ENCODE measurements at regions not wholly inside any gene's neighbourhood (a gene's known extent, or its start where the extent isn't known, plus 50 kb on each side); places are given as distances from the start of the nearest gene placed in this dataset.

DNA sequence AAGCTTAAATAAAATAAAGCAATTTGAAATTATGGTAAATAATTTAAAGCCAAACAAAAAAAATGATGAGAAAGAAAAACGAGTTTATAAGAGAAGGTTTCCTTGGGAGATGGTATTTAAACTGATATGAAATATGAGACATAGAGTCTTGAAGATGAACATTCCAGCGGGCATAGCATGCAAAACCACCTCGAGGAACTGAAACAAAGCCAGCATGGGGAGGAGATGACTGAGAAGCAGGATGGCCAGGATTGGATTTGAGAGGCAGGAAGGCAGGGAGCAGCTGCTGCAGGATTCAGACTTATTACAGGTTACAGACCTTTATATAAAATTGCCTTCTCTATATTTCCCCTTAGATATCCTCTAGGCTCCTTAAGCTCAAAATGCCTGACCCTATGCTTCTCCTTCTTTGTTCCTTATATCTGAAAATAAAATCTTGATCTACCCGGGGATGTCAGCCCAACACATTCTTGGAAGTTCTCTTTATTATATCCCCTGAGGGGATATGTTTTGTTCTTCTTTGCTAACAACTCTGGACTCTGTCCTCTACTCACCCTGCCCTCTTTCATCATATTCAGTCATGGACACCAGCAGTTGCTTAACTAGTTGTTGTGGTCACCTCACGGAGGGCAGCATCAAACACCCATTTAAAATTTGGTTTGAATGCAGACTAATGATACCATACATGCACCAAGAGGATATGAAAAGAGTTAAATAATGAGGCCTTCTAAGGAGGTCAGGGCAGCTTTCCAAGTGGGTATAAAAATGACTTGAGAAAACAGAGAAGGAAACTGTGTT, 719.1 kb upstream of the B3GALT2 start:
- no peaks in the 10 kb centered on the region for H3K79me1 ChIP-seq (ENCODE audit: low read length)
- H3K79me2 ChIP-seq (ENCODE audit: control insufficient read depth, insufficient read depth, low read length, poor library complexity), result no peaks in the 10 kb centered on the region
- H3K9ac ChIP-seq (ENCODE audit: low read length), result no peak overlapping the region
- H3K4me2 ChIP-seq (ENCODE audit: low read length), result no peak overlapping the region
- no peak overlapping the region for H2AFZ ChIP-seq (ENCODE audit: insufficient read depth, low read length, poor library complexity)
- no peaks in the 10 kb centered on the region for H3K9me3 ChIP-seq (ENCODE audit: insufficient read depth, low read depth, low read length)
- 100% methylated on average over 1 of the region's 5 CpGs for WGBS (ENCODE audit: extremely low coverage, insufficient coverage, insufficient read length)
- peak; percentile 28 to 57 for DNase-seq
- no peak overlapping the region for H3K4me3 ChIP-seq (ENCODE audit: low read depth, low read length)
- no peak overlapping the region for H3K4ac ChIP-seq (ENCODE audit: low read depth, low read length)
- no peak overlapping the region for H2BK5ac ChIP-seq (ENCODE audit: low read depth, low read length, poor library complexity)
- H4K8ac ChIP-seq (ENCODE audit: low read depth, low read length), result no peak overlapping the region
- no peak overlapping the region for H3K23ac ChIP-seq (ENCODE audit: low read length)
- no peaks in the 10 kb centered on the region for H3K4me1 ChIP-seq (ENCODE audit: control insufficient read depth in 1 of 2, insufficient read depth in 2 of 2, low read length in 2 of 2)
- H3K18ac ChIP-seq (ENCODE audit: low read length), result no peak overlapping the region
- no peak overlapping the region for H2BK120ac ChIP-seq (ENCODE audit: insufficient read depth, low read length, poor library complexity)
- no peak overlapping the region for H4K12ac ChIP-seq (ENCODE audit: low read depth, low read length)
- no peak overlapping the region for H3K27ac ChIP-seq (ENCODE audit: low read depth, low read length)
- H4K91ac ChIP-seq (ENCODE audit: low read depth, low read length), result no peak overlapping the region
- H2BK12ac ChIP-seq (ENCODE audit: low read length), result no peak overlapping the region
- H3K36me3 ChIP-seq (ENCODE audit: control insufficient read depth in 1 of 2, insufficient read depth in 2 of 2, low read length in 2 of 2), result no peaks in the 10 kb centered on the region
- H2AK5ac ChIP-seq (ENCODE audit: low read length), result no peak overlapping the region
- H3K27me3 ChIP-seq (ENCODE audit: insufficient read depth, low read length), result no peaks in the 10 kb centered on the region
- H3K14ac ChIP-seq (ENCODE audit: low read length), result no peak overlapping the region

DNA sequence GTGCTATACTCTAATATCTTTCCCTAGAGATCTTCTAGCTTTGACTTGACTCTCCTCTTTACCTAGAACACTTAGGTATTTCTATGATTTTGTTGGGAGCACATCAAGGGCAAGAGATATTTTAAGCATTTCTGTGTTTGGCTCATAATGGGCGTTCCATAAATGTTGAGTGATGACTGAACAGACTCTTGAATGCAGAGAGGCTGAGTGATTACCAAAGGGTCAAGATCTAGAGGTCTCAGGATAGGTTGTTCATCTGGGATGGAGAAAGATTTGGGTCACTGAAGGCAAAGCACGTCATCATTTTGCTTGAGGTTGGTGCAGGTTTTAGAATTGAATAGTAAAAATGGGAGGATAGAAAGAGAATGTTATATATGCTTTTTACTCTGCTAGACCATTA, 705.4 kb upstream of the B3GALT2 start:
- Histone ChIP-seq H3K14ac (ENCODE audit: low read length) (no peak overlapping the region), H3K4ac (ENCODE audit: low read depth, low read length) (no peak overlapping the region), H2BK5ac (ENCODE audit: low read depth, low read length, poor library complexity) (no peak overlapping the region), H2AFZ (ENCODE audit: insufficient read depth, low read length, poor library complexity) (no peak overlapping the region), H2AK5ac (ENCODE audit: low read length) (no peak overlapping the region), H3K79me2 (ENCODE audit: control insufficient read depth, insufficient read depth, low read length, poor library complexity) (no peaks in the 10 kb centered on the region), H3K4me3 (ENCODE audit: low read depth, low read length) (no peak overlapping the region), H4K12ac (ENCODE audit: low read depth, low read length) (no peak overlapping the region), H3K4me1 (ENCODE audit: control insufficient read depth in 1 of 2, insufficient read depth in 2 of 2, low read length in 2 of 2) (no peaks in the 10 kb centered on the region), H3K27me3 (ENCODE audit: insufficient read depth, low read length) (no peaks in the 10 kb centered on the region), H3K36me3 (ENCODE audit: control insufficient read depth in 1 of 2, insufficient read depth in 2 of 2, low read length in 2 of 2) (no peaks in the 10 kb centered on the region), H4K8ac (ENCODE audit: low read depth, low read length) (no peak overlapping the region), H4K91ac (ENCODE audit: low read depth, low read length) (no peak overlapping the region), H3K18ac (ENCODE audit: low read length) (no peak overlapping the region), H3K23ac (ENCODE audit: low read length) (no peak overlapping the region), H3K79me1 (ENCODE audit: low read length) (no peaks in the 10 kb centered on the region), H3K9me3 (ENCODE audit: insufficient read depth, low read depth, low read length) (no peaks in the 10 kb centered on the region), H3K4me2 (ENCODE audit: low read length) (no peak overlapping the region), H3K9ac (ENCODE audit: low read length) (no peak overlapping the region), H3K27ac (ENCODE audit: low read depth, low read length) (no peak overlapping the region), H2BK12ac (ENCODE audit: low read length) (no peak overlapping the region), H2BK120ac (ENCODE audit: insufficient read depth, low read length, poor library complexity) (no peak overlapping the region)
- no peak for DNase-seq
- no CpG with 5 or more reads among the region's 2 CpGs for WGBS (ENCODE audit: extremely low coverage, insufficient coverage, insufficient read length)

DNA sequence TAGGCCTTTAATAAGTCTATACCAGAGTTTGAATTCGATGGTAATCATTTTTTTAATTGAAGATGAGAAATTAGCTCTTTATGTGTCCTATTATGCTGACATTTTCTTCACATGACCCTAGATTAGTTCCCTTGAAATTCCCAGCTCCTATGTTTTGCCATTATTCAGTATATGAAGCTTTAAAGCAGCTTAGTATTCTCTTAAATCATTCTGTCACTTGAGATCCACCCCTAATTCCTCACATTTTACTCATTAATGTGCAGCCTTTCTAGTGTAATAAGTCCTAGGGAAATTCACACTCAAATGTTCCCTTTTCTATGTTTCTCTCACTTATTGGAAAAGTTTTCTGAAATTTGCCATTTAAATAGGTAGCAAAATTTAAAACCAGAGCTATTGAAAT, 704.5 kb upstream of the B3GALT2 start:
- Histone ChIP-seq H3K4me1 (ENCODE audit: control insufficient read depth in 1 of 2, insufficient read depth in 2 of 2, low read length in 2 of 2) (no peaks in the 10 kb centered on the region), H3K27ac (ENCODE audit: low read depth, low read length) (no peak overlapping the region), H3K9me3 (ENCODE audit: insufficient read depth, low read depth, low read length) (no peaks in the 10 kb centered on the region), H4K12ac (ENCODE audit: low read depth, low read length) (no peak overlapping the region), H2BK5ac (ENCODE audit: low read depth, low read length, poor library complexity) (no peak overlapping the region), H4K8ac (ENCODE audit: low read depth, low read length) (no peak overlapping the region), H3K23ac (ENCODE audit: low read length) (no peak overlapping the region), H3K14ac (ENCODE audit: low read length) (no peak overlapping the region), H3K79me1 (ENCODE audit: low read length) (no peaks in the 10 kb centered on the region), H3K27me3 (ENCODE audit: insufficient read depth, low read length) (no peaks in the 10 kb centered on the region), H2AFZ (ENCODE audit: insufficient read depth, low read length, poor library complexity) (no peak overlapping the region), H4K91ac (ENCODE audit: low read depth, low read length) (no peak overlapping the region), H3K4ac (ENCODE audit: low read depth, low read length) (no peak overlapping the region), H3K18ac (ENCODE audit: low read length) (no peak overlapping the region), H2BK12ac (ENCODE audit: low read length) (no peak overlapping the region), H3K36me3 (ENCODE audit: control insufficient read depth in 1 of 2, insufficient read depth in 2 of 2, low read length in 2 of 2) (no peaks in the 10 kb centered on the region), H2BK120ac (ENCODE audit: insufficient read depth, low read length, poor library complexity) (no peak overlapping the region), H3K79me2 (ENCODE audit: control insufficient read depth, insufficient read depth, low read length, poor library complexity) (no peaks in the 10 kb centered on the region), H3K4me2 (ENCODE audit: low read length) (no peak overlapping the region), H3K4me3 (ENCODE audit: low read depth, low read length) (no peak overlapping the region), H2AK5ac (ENCODE audit: low read length) (no peak overlapping the region), H3K9ac (ENCODE audit: low read length) (no peak overlapping the region)
- no peak for DNase-seq
- no CpG with 5 or more reads among the region's 1 CpG for WGBS (ENCODE audit: extremely low coverage, insufficient coverage, insufficient read length)

DNA sequence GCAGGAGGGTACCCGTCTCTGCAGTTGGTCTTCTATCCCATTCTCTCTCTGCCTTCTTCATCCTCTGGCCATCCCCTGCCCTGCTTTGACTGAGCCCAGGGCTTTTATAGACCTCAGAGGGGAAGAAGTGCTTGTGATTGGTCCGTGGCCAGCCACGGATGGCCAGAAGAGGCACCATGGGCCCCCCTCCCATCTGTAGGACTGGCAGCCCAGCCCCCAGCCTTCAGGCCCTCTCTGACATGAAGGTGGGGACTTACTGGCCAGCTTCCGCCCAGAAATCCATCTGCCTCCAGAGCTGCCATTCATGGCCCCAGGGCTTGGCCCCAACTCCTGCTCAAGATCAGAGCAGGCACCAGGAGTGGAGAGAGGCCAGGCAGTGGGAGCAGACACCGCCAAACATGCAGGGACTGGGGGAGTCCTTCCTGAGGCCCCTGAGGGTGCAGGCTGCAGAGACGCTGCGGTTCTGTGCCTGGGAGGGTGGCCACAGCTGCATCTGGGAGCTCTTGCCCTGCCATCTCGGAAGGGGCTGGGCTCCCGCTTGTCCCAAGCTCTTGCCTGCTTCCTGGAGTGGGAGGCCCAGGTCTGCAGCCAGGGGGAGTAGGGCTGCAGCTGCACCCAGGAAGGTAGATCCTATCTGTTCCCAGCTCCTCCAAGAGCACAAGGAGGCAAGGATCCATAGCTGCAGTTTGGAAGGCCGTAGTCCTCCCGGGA, 698.6 kb upstream of the B3GALT2 start:
- Histone ChIP-seq H3K79me1 (ENCODE audit: low read length) (no peaks in the 10 kb centered on the region), H3K4ac (ENCODE audit: low read depth, low read length) (no peak overlapping the region), H3K23ac (ENCODE audit: low read length) (no peak overlapping the region), H3K36me3 (ENCODE audit: control insufficient read depth in 1 of 2, insufficient read depth in 2 of 2, low read length in 2 of 2) (no peaks in the 10 kb centered on the region), H3K4me3 (ENCODE audit: low read depth, low read length) (no peak overlapping the region), H4K91ac (ENCODE audit: low read depth, low read length) (no peak overlapping the region), H3K27me3 (ENCODE audit: insufficient read depth, low read length) (no peaks in the 10 kb centered on the region), H3K14ac (ENCODE audit: low read length) (no peak overlapping the region), H3K4me1 (ENCODE audit: control insufficient read depth in 1 of 2, insufficient read depth in 2 of 2, low read length in 2 of 2) (no peaks in the 10 kb centered on the region), H4K8ac (ENCODE audit: low read depth, low read length) (no peak overlapping the region), H2BK120ac (ENCODE audit: insufficient read depth, low read length, poor library complexity) (no peak overlapping the region), H3K9ac (ENCODE audit: low read length) (no peak overlapping the region), H3K9me3 (ENCODE audit: insufficient read depth, low read depth, low read length) (no peaks in the 10 kb centered on the region), H2AFZ (ENCODE audit: insufficient read depth, low read length, poor library complexity) (no peak overlapping the region), H3K79me2 (ENCODE audit: control insufficient read depth, insufficient read depth, low read length, poor library complexity) (no peaks in the 10 kb centered on the region), H2BK5ac (ENCODE audit: low read depth, low read length, poor library complexity) (no peak overlapping the region), H3K27ac (ENCODE audit: low read depth, low read length) (no peak overlapping the region), H3K18ac (ENCODE audit: low read length) (no peak overlapping the region), H3K4me2 (ENCODE audit: low read length) (no peak overlapping the region), H2AK5ac (ENCODE audit: low read length) (no peak overlapping the region), H2BK12ac (ENCODE audit: low read length) (no peak overlapping the region), H4K12ac (ENCODE audit: low read depth, low read length) (no peak overlapping the region)
- no peak for DNase-seq
- no CpG with 5 or more reads among the region's 11 CpGs for WGBS (ENCODE audit: extremely low coverage, insufficient coverage, insufficient read length)
